NT2/D1 (cell line): ENCODE measurements at regions not wholly inside any gene's neighbourhood (a gene's known extent, or its start where the extent isn't known, plus 50 kb on each side); places are given as distances from the start of the nearest gene placed in this dataset.

Experiments
- SUZ12 ChIP-seq: IDR thresholded peaks from 2 replicates; pipeline ENCODE4 v1.6.1; 2011; ENCODE audit not compliant: insufficient read length, insufficient read depth; ENCODE audit errors: extremely low read depth
- YY1 ChIP-seq: IDR thresholded peaks from 2 replicates; pipeline ENCODE4 v1.6.1; 2011; ENCODE audit not compliant: insufficient read length, insufficient read depth
- ZNF274 ChIP-seq: IDR thresholded peaks from 2 replicates; pipeline ENCODE4 v1.6.1; 2011; ENCODE audit warnings: mild to moderate bottlenecking, low read depth, low read length

DNA sequence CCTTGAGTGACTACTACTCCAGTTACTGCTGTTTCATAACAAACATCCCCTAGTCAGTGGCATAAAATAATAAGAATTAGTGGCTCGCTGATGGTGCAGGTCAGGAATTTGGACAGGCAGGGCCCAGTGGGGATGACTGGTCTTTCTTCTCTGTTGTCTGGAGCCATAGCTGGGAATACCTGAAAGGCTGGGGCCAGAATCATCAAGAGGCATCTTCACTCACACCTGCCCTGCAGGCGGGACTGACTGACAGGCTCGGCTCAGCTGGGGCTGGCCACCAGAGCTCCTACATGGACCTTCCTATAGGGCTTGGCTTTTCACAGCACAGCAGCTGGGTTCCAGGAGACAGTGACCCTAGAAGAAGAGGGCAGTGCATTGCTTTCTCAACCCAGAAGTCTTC, 148.8 kb upstream of the ATP10A start:
- no peak for TF ChIP-seq ZNF274
- no peak for TF ChIP-seq SUZ12
- no peak for TF ChIP-seq YY1
